TTC549 (cell line): ENCODE measurements at regions not wholly inside any gene's neighbourhood (a gene's known extent, or its start where the extent isn't known, plus 50 kb on each side); places are given as distances from the start of the nearest gene placed in this dataset.

Experiments used
- FAIRE-seq: peaks from 2 replicates; lab custom pipeline; 2012; peaks lifted over from hg19 to GRCh38; lab: Jason Lieb, UNC

GRCh38 chr7:84482476-84482875, 287.9 kb upstream of the SEMA3A start:
- FAIRE-seq = no peak

GRCh38 chr7:84479059-84479458, 284.5 kb upstream of the SEMA3A start:
- no peak for FAIRE-seq

- no peak for FAIRE-seq
Observed at GRCh38 chr7:84477786-84478478, 283.3 kb upstream of the SEMA3A start.

GRCh38 chr7:84474436-84474835, 279.8 kb upstream of the SEMA3A start:
- FAIRE-seq = no peak

GRCh38 chr7:84471576-84471975, 277.0 kb upstream of the SEMA3A start:
- FAIRE-seq = no peak

GRCh38 chr7:84469034-84469433, 274.4 kb upstream of the SEMA3A start:
- FAIRE-seq = no peak

GRCh38 chr7:84462259-84462658, 267.7 kb upstream of the SEMA3A start:
- no peak for FAIRE-seq

- FAIRE-seq = no peak
Observed at GRCh38 chr7:84461093-84461492, 266.5 kb upstream of the SEMA3A start.

GRCh38 chr7:84455788-84456187, 261.2 kb upstream of the SEMA3A start:
- no peak for FAIRE-seq

GRCh38 chr7:84454174-84454959, 259.8 kb upstream of the SEMA3A start:
- no peak for FAIRE-seq

- FAIRE-seq = no peak
Observed at GRCh38 chr7:84452618-84453017, 258.0 kb upstream of the SEMA3A start.

- no peak for FAIRE-seq
Observed at GRCh38 chr7:84450772-84451171, 256.2 kb upstream of the SEMA3A start.

GRCh38 chr7:84447636-84448293, 253.2 kb upstream of the SEMA3A start:
- no peak for FAIRE-seq

- no peak for FAIRE-seq
Observed at GRCh38 chr7:84446991-84447480, 252.4 kb upstream of the SEMA3A start.

GRCh38 chr7:84425702-84426259, 231.2 kb upstream of the SEMA3A start:
- no peak for FAIRE-seq

- no peak for FAIRE-seq
Observed at GRCh38 chr7:84422790-84423189, 228.2 kb upstream of the SEMA3A start.

GRCh38 chr7:84412161-84412969, 217.8 kb upstream of the SEMA3A start:
- no peak for FAIRE-seq

- FAIRE-seq = no peak
Observed at GRCh38 chr7:84399661-84400060, 205.1 kb upstream of the SEMA3A start.

GRCh38 chr7:84394219-84394618, 199.6 kb upstream of the SEMA3A start:
- no peak for FAIRE-seq

GRCh38 chr7:84393786-84394185, 199.2 kb upstream of the SEMA3A start:
- no peak for FAIRE-seq

- FAIRE-seq = no peak
Observed at GRCh38 chr7:84390845-84391244, 196.3 kb upstream of the SEMA3A start.

- FAIRE-seq = no peak
Observed at GRCh38 chr7:84389242-84389641, 194.7 kb upstream of the SEMA3A start.
